ENCODE measurements at regions not wholly inside any gene's neighbourhood (a gene's known extent, or its start where the extent isn't known, plus 50 kb on each side); places are given as distances from the start of the nearest gene placed in this dataset.

DNA sequence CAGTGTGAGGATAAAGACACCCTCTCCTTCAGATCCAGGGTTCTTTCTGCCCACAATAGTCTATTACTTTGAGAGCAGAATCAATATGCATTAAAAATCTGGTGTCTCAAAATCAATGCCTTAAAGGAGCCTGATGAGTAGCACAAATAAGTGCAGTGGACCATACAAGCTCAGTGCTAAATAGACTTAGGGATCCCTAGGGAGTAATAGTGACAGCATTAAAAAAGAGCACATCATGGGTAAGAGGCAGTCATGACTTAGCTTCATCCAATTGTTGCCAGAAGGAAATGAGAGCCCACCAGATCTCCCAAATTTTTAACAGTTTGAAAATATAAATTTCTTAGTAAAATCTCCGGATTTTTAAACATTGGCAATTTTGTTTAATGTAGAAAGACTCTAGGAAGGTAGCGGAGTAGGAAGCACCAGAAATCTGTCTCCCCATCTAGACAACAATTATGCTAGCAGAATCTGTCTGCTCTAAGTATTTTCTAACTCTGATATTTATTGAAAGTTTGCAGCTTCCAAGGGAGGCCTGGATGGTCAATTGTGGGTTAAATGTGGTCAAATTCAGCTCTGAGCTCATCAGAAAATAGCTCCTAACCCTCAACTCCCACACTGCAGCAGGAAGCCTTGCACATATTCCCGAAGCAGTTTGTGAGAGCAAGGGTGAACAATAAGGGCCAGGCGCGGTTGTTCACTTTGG lies 443.9 kb downstream of the TLE1 start:
- DNase-seq, result no peak

DNA sequence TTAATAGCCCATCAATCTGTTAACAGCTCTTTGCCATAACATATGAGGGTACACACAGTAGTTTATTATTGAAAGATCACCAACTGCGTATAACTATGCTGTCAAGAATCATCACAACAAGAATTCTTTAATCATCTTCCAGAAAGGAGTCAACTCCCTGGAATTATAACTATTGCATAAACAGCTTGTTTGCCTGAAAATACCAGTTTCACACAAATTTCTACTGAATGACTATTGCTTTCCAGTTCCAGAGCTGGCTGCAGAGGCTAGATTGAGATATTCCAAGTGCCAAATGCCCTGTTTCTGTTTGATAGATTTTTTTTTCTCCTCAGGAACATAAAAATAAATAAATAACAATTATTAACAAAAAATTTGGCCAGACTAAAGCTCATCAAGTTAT lies 444.7 kb downstream of the TLE1 start:
- no peak for DNase-seq

DNA sequence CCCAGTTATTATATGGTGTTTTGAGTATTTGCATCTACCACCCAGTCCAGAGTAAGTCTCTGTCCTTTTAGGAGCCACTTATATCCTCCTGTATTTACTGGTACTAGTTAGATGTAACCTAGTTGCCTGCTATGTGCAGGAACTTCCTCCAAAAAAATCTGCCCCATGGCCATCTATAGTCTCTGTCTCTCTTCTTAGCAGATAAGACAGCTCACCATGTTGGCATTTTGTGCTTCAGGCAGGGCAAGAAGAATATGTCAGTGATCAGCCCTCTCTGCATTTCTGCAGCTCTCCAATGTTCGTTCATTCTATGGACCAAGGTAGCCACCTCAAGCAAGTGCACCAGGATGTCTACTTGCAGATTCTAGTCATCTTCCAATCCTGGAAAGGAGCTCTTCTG lies 446.5 kb downstream of the TLE1 start:
- DNase-seq, result no peak

DNA sequence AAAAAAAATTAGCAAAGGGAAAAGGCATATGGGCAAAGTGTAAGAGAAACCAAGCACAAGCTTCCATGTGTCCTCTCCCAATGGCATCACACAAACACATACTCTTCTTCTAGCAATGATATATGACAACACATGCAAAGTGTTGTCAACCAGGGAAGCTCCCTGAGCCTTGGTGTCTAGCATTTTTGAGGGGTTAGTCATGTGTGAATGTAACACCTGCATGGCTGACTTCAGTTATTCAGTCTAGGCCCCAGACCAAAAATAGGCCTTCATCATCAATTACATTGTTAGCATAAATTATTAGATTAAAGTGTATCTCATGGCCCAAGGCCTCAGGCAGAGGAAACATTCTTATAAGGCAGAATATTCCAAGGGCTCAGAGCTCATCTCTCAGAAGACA lies 450.0 kb downstream of the TLE1 start:
- no peak for DNase-seq

DNA sequence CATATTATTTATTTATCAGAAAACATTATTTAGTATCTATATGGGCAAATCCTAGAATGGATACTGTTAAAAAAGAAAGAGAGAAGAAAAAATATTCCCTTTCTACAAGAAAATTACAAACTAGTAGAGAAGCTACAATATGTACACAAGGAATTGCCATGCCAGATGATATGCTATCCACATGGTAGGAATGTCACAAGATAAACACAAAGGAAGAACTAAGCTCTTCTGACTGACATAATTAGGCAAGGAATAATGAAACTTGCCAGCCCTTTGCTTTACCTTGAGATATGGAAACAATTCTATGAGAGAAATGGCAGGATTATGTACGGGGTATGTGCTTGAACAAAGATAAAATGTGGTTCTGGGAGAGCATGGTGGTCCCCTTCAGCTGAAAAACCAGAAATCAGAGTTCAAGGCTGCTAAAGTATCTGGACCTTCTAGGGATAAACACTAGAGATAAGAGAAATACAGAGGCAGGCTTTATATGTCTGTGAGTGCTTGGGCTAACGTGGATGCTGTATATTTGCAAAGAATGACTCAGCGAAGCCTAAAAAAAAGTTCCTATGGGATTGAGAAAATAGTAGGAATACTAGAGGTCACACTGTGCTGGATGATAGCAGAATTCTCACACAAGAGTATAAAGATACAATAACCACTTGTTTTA lies 451.6 kb downstream of the TLE1 start:
- no peak for DNase-seq

DNA sequence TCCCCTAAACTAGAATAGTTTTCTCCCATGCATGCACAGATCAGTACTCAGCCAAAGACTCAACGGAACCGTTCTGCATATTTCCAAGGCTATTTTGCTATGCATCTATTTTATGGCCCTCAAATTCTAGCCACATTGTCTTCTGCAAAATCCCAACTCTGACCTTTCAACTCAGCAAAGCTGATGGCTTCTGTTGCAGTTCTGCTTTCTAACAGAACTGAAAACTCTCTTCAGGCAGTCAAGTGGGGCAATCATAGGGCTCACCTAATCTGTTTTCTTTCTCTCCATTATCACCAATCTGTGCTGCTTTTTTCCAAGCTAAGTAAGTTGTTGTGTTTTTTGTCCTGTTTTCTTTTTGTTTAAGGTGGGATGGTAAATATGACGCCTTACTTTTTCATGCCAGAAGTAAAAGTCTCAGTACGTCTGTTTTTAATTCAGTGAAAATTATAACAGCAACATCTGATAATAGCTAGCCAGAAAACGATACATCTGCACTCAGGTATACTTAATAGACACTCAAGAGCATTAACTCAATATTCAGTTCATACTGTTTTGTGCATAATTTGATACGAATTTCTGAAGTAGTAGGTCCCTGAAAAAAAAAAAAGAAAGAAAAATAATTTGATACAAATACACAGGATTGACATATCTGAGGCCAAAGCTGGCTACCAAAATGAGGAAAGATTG lies 454.3 kb downstream of the TLE1 start:
- no peak for DNase-seq

DNA sequence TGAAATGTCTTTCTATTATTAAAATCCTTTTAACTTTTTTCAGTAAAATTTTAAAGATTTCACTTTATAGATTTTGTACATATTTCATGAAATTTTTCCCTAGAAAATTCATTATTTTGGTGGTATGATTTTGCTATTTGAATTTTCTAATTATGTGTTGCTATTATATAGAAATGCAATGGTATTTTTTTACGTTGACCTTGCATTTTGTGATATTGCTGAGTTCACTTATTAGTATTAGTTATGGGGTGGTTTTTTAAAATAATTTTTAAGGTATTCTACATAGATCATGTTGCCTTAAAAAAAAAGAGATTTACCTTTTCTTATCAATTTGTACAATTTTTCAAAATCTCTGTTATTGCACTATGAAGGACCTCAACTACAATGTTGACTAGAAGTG lies 458.3 kb downstream of the TLE1 start:
- DNase-seq, result no peak

DNA sequence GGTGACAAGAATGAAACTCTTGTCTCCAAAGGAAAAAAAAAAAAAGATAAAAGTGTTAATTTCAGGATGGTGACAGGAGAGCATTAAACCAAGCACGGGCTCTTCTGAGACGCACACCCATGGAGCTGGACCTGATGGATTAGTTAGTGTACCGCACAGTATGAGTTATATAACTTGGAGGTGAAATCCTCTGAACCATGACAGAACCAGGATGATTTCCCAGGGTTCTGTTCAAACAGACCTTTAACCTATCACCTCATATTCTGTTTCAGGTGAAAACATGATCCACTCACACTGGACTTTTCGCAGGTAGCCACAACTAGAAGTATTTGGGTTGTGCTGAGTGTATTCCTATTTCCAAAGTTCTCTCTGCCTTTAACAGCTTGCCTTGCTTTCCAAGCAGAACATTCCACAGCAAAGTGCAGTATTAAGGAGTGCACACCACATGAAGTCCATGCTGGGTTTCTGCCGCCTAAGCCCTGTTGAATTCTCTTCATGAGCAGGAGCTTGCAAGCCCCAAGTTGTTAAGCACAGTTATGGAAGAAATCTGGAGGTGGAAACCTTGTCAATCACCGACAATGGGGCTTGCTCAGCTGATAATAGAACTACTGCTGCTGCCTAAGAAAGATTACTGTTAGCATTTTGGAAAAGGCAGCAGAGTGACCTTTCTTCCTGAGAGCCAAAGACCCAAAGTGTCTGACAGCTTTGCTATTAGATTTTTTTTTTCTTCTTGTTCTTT lies 461.7 kb downstream of the TLE1 start:
- DNase-seq, result no peak

DNA sequence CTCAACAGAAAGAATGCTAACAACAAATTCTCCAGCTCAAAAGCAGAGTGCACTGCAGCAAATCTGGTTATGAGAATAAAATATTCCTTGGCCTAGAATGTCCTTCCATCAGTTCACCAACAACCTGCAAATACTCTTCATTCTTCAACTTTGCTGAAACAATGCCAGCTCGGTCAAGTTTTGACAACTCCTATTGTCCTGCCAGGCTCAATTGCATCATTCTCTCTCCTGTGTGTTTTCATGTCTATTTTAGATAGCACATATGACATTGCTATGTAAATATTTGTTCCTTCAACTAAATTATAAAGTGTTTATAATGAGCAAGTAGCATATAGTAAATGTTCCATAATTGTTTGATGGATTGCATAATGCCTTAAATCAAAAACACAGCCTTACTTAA lies 463.8 kb downstream of the TLE1 start:
- DNase-seq, result no peak

DNA sequence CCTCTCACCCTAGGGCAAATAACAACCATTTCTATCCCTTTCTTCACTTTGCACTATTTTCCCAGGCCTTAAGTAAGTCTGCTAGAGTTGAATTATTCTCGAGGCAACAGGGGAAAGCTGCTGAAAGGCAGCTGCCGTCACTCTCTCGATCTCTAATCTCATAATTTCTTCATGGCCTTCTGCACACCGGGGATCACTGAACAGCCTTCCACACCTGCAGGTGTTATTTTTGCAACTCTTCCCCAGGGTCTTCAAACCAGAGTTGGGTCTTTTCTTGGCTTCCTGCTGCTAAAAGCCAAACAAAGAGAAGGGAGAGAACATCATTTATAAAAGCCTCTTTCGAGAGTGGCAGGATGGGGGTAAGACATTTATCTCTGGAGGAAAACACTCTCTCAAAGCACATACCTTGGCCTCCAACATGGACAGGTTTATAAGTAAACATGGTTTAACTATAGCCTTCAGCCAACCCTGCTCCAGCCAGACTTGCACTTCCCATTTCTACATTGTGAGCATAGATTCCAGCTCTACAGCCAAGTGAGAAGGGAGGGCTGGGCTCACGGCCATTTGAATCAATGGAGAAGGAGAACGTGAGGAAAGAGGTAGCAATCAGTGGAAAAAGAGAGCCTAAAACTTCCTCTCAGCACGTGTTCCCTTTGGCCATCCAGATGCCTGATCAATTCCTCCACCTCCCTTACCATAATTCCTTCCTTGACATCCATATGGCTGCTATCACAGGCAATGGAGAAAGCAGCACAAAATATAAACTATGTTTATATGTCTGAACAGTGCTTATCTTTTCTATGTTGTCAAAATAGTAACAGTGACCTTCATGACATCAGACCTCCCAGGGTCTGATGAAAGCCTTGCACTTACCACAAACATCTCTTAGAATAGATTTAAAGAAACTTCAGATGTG lies 464.9 kb downstream of the TLE1 start:
- no peak for DNase-seq

DNA sequence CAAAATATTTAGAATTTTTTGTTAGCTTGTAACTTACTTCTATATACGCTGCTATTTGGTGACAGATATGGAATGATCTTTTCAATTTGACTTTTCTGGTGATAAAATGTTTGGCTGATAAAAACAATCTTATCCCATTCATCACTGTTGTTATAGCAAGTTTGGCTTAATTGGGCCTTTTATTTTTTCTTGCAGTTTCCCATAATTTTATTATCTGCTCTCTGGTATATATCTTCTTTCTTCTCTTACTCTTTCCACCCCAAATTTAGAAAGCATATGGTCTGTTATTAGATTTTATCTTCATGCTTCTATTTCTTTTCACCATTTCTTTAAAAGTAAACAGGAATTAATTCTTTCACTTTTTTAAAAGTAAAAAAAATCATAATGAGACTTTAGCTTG lies 474.4 kb downstream of the TLE1 start:
- no peak for DNase-seq

DNA sequence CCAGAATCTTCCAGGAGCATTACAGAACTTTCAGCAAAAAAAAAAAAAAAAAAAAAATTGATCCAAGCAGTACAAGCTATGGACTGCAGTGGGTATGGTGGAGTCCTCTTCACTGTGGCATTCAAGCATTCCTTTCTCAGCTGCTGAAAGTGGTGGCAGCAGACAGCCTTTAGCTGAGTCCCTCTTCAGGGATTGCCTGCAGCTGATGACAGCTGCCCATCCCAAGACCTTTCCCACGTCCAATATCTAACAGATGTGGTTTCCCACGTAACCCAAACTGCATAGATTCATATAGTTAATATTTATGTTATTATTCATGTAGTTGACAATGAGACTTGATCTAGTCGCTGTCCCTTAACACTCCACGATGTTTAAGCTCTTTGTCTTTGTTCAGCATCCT lies 475.9 kb downstream of the TLE1 start:
- DNase-seq, result no peak

DNA sequence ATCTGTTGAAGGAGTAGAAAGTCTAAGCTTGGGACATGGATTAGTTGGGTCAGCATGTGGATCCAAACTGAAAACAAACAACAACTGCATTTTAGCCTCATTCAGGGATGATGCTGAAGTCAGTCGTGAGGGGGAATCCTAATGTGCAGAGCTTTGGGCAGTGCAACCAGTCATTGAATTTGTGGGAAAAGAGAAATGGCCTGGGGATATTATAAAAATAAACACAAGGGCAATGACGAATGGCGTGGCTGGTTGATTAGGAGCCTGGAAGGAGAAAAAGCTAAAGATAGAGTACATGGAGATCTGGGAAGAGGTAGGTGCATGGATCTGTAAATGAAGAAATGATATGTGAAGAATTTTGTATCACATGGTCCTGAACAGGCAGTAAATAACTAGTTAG lies 477.6 kb downstream of the TLE1 start:
- DNase-seq, result no peak

DNA sequence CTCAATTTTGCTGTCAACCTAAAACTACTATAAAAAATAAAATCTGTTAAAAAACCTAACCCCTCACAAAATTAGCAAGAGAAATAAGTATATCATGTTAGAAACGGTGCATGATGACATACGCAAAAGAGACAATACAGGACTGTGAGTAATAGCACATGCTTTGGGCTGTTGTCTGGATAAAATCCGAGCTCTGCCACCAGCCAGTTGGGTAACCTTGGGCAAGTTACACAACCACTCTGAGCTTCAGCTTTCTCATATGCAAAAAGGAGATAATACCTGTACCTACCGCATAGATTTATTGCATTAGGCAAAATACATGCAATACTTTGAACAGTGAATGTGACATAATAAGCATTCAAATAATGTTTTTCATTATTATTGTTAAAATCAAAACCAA lies 481.7 kb downstream of the TLE1 start:
- DNase-seq, result no peak

DNA sequence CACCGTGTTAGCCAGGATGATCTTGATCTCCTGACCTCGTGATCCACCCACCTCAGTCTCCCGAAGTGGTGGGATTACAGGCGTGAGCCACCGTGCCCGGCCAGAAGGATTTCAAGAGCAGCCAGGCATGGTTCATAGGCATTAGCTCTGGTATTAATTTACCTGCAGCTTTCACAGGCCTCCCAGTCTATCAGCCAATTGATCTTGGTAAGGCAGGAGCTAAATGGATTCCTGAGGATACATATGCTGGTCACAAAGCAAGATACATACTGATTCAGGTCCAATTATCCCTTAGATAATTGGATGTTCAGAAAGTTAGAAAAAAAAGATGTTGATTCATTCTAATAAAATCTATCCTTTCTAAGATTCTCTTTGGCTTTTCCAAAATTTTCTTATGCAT lies 487.1 kb downstream of the TLE1 start:
- no peak for DNase-seq

DNA sequence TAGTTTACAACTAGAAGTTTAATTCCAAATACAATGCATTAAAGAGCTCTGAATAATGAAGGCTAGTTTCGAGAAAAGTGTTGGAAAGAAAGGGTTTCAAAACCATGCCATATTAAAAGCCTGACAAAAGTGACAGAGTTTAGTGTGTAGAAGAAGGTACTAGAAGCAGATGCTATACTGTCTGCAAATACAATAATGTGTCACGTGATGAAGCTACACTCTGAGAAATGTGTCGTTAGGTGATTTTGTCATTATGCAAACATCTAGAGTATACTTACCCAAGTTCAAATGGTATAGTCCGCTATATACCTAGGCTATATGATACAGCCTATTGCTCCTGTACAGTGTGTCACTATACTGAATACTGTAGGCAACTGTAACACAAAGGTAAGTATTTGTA lies 494.1 kb downstream of the TLE1 start:
- no peak for DNase-seq

DNA sequence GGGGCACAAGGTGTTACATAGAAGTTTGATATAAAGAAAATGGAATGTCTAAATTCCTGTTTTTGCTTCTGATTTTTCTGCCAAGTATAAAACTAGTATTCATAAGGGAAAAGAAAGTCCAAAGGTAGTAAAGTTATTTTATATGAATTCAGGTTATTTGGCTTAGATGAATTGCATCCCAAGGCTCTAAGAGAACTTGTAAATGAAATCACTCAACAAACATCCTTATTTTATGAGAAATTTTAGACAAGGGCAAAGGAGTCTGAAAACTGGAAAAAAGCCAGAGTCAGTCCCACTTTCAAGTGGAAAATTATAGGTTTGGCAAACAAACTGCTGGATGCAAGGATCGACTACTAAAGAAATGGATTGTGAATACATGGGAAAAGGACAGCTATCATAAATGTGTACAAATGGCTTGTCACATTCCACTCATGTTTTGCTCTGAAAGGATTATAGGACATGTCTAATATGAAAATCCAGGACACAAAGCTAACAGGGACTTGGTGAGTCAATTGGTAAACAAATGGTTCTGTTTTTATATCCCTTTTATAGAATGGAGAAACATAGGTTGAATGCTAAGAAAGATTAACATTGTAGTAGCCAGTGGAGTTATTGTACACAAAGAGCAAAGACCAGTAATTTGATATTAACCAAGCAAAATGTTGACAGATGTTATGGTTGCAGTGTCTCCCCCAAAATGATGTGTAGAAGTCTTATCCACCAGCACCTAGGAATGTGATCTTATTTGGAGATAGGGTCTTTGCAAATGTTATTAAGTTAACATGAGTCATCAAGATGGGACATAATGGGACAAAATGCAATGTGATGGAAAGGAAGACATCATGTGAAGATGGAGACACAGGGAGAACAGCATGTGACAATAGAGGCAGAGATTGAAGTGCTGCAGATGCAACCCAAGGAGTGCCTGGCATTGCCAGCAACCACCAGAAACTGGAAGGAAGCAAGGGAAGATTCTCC lies 495.7 kb downstream of the TLE1 start:
- DNase-seq, result no peak

DNA sequence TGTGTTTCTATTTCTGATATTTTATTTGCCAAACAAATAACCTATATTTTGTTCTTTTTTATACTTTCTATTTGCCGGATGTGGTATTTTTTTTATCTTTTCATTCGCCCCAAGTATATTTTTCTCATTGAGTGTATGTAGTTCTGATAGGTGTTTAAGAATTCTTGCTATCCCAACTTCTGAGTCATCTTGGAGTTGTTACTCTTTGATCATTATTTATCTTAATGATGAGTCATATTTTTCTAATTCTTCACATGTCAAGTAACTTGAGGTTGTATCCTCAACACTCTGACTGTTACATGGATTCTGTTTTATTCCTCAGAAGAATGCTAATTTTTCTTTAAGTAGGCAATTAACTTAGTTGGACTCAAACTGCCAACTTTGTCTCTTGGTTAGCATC lies 498.1 kb downstream of the TLE1 start:
- no peak for DNase-seq

DNA sequence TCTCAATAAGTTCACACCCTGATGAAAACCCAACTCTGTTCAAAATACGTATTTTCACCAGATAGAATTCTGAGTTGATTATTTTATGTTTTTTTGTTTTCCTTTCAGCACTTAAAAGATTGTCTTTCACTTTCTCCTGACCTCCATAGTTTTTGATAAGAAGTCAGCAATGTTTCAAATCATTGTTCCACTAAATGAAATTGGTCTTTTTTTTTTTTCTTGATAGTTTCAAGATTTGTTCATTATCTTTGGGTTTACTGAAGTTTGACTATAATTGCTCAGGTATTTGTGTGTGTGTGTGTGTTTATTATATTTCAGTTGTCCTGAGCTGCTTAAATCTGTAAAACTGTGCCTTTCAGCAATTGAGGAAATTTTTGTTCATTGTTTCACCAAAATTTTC lies 498.7 kb downstream of the TLE1 start:
- no peak for DNase-seq

DNA sequence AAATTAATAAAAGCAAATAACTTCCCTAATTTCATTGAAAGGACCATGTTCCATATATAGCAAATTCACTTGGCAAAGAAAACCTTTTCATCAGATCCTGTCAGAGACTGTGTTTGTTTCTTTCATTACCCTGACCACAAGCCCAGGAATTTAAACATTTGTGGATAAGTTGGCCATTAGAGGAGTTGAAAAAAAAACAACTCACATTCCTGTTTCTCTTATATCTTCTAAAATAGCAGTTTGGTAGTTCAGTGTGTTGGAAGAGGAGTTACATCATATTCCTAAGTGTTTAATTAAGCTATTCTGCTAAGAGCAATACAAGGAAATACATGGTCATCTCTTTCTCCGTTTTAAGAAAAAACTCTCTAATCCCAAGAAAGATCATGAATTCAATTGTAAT lies 505.6 kb downstream of the TLE1 start:
- no peak for DNase-seq

DNA sequence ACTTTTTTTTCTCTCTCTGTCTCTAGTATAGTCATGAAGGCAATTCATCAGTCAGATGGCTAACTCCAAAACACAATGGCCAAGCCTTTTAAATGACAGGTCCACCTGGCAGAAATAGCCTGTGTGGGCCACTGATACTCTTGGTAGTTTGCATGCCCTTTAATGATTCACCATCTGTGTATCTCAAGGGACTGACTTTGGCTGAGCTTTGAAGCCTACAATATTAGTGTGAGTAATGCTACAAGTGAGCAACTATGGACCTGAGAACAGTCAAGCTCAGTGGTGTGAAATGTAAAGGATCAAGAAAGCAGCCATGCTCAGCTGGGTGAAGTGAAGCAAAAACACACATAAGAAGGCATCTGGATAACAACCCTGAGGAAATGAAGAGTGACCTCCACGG lies 506.9 kb downstream of the TLE1 start:
- DNase-seq, result no peak

Data from activated effector memory CD4-positive, alpha-beta T cell treated with Interleukin-2 at 50 U/mL for 16 hours (primary cell).